K562 (cell line): ENCODE measurements at regions not wholly inside any gene's neighbourhood (a gene's known extent, or its start where the extent isn't known, plus 50 kb on each side); places are given as distances from the start of the nearest gene placed in this dataset.
A peak's percentile ranks its signal among the peaks of the same experiment; 100 is the strongest.

Experiments
- ATAC-seq: fragments of 200-7000 bp; cut with Tn5 transposase; 3 replicates; pipeline ENCODE4 v1.9.1; 2020; ENCODE audit warnings: moderate library complexity
- BruUV-seq: library from RNA; stranded (reverse); fragments of 400-500 nt; replicated peaks from 2 replicates; lab custom pipeline; 2021; lab: Mats Ljungman, UMichigan
- CTCF ChIA-PET: fragments of 300-600 bp; formaldehyde crosslinking; extraction: SDS; loops from one replicate; lab custom pipeline; 2021; ENCODE audit warnings: low intra/inter-chr PET ratio; lab: Yijun Ruan, JAX
- POLR2A ChIA-PET: fragments of 300-600, 350-650 bp; sonication (Branson Sonifier 250); formaldehyde crosslinking; extraction: SDS; loops from one replicate; lab custom pipeline; 2021; ENCODE audit warnings: antibody characterized with exemption, inconsistent platforms; lab: Yijun Ruan, JAX
- DNase-seq, 4 experiments: peaks; one replicate each; pipeline versions ENCODE4 v3.0.0 to v3.0.0-alpha.2; 2011 to 2018; ENCODE audit warnings: low spot score in 3 of 4, mixed read lengths in 3 of 4; ENCODE audit errors: extremely low read depth in 1 of 4
- FAIRE-seq: peaks from 2 replicates; lab custom pipeline; 2011; peaks lifted over from hg19 to GRCh38; lab: Jason Lieb, UNC
- H2AFZ ChIP-seq: 2 replicates; pipeline ENCODE4 v1.6.0; 2011; ENCODE audit warnings: low read depth, low read length, control low read depth, inconsistent platforms
- H3K27ac ChIP-seq: fragments of 200-600 bp; 3 replicates; pipeline ENCODE4 v1.8.0; 2011; ENCODE audit warnings: low read depth, mild to moderate bottlenecking, control low read depth, inconsistent platforms, low read length, moderate library complexity, mixed read lengths; ENCODE audit errors: extremely low read depth
- H3K27me3 ChIP-seq, 2 experiments: fragments of 300-600 bp in 1 of 2; 2 replicates in 1 of 2; 3 replicates in 1 of 2; pipeline versions ENCODE4 v1.6.0 to v1.8.0; 2011; ENCODE audit warnings: inconsistent platforms in 2 of 2, low read length in 2 of 2, mild to moderate bottlenecking in 1 of 2, mixed read lengths in 1 of 2, moderate library complexity in 1 of 2; ENCODE audit not compliant: control insufficient read depth in 2 of 2, insufficient read depth in 2 of 2
- H3K36me3 ChIP-seq: fragments of 300-600 bp; 3 replicates; pipeline ENCODE4 v1.8.0; 2011; ENCODE audit warnings: mild to moderate bottlenecking, low read length, inconsistent platforms; ENCODE audit not compliant: control insufficient read depth, insufficient read depth
- H3K4me1 ChIP-seq, 2 experiments: fragments of 200-600 bp in 1 of 2; replicated peaks in 1 of 2; 2 replicates in 1 of 2; 3 replicates in 1 of 2; pipeline versions ENCODE4 v1.5.1 to v1.8.0; 2011; ENCODE audit warnings: inconsistent platforms in 2 of 2, low read length in 2 of 2, mild to moderate bottlenecking in 1 of 2, mixed read lengths in 1 of 2, moderate library complexity in 1 of 2; ENCODE audit not compliant: control insufficient read depth in 2 of 2, insufficient read depth in 2 of 2
- H3K4me2 ChIP-seq: 2 replicates; pipeline ENCODE4 v1.6.1; 2011; ENCODE audit warnings: low read length, control low read depth, inconsistent platforms, mixed read lengths; ENCODE audit not compliant: insufficient read depth
- H3K4me3 ChIP-seq: fragments of 200-600 bp; sonication (generic), shearing (Covaris generic); 2 replicates; pipeline ENCODE4 v1.5.1; 2016; ENCODE audit warnings: control low read depth, inconsistent platforms
- H3K79me2 ChIP-seq: fragments of 200-600 bp; 3 replicates; pipeline ENCODE4 v1.8.0; 2011; ENCODE audit warnings: low read length, inconsistent platforms; ENCODE audit not compliant: control insufficient read depth, insufficient read depth
- H3K9ac ChIP-seq, 2 experiments: 2 replicates each; pipeline versions ENCODE4 v1.6.0 to v1.6.1; 2011; ENCODE audit warnings: low read depth in 2 of 2, low read length in 2 of 2, control low read depth in 1 of 2, inconsistent platforms in 1 of 2, mild to moderate bottlenecking in 1 of 2, mixed read lengths in 1 of 2; ENCODE audit not compliant: insufficient read depth in 1 of 2
- H3K9me1 ChIP-seq: one replicate; pipeline ENCODE4 v1.6.0; 2011; ENCODE audit warnings: inconsistent platforms, mild to moderate bottlenecking, low read length, moderate library complexity; ENCODE audit not compliant: control insufficient read depth, insufficient read depth
- H3K9me3 ChIP-seq: replicated peaks from 2 replicates; pipeline ENCODE4 v1.5.1; 2011; ENCODE audit warnings: low read depth, low read length, inconsistent platforms; ENCODE audit not compliant: control insufficient read depth, insufficient read depth
- H4K20me1 ChIP-seq: replicated peaks from 2 replicates; pipeline ENCODE4 v1.6.1; 2011; ENCODE audit warnings: low read length, inconsistent platforms, mixed read lengths; ENCODE audit not compliant: control insufficient read depth, insufficient read depth
- DIDO1 ChIP-seq: fragments of 450-650 bp; IDR thresholded peaks from 2 replicates; pipeline ENCODE4 v1.6.1; 2016; ENCODE audit warnings: low read depth, missing biosample characterization, missing genetic modification characterization
- ELF1 ChIP-seq: fragments of 200-800 bp; sonication (Bioruptor generic); IDR thresholded peaks from 2 replicates; pipeline ENCODE4 v1.6.1; 2016; ENCODE audit warnings: missing genetic modification characterization, missing compliant biosample characterization
- ETV1 ChIP-seq: fragments of 450-650 bp; conservative IDR thresholded peaks from 2 replicates; pipeline ENCODE4 v1.6.1; 2016; ENCODE audit warnings: missing genetic modification characterization, control low read depth, low read depth, missing compliant biosample characterization
- ETV6 ChIP-seq, 3 experiments: fragments of 150-350 bp in 1 of 3; sonication (generic) in 1 of 3; formaldehyde crosslinking in 1 of 3; IDR thresholded peaks; 2 replicates each; pipeline versions ENCODE4 v1.6.1 to v1.8.0; 2014 to 2022; ENCODE audit warnings: borderline replicate concordance in 2 of 3, low read depth in 2 of 3, antibody characterized with exemption in 1 of 3, low read length in 1 of 3, mild to moderate bottlenecking in 1 of 3, missing genetic modification reagents in 1 of 3
- FOSL1 ChIP-seq: fragments of 200-800 bp; sonication (Bioruptor generic); conservative IDR thresholded peaks from 2 replicates; pipeline ENCODE4 v1.6.1; 2016; ENCODE audit warnings: missing genetic modification characterization, missing compliant biosample characterization
- FOXK1 ChIP-seq: sonication (generic); formaldehyde crosslinking; IDR thresholded peaks from 2 replicates; pipeline ENCODE4 v1.8.0; 2022; ENCODE audit warnings: missing genetic modification reagents, mild to moderate bottlenecking, borderline replicate concordance
- KLF6 ChIP-seq: fragments of 250-450 bp; sonication (Bioruptor Pico); IDR thresholded peaks from 2 replicates; pipeline ENCODE4 v1.4.0; 2020; ENCODE audit warnings: mild to moderate bottlenecking, moderate library complexity, borderline replicate concordance
- MAX ChIP-seq: sonication (generic); formaldehyde crosslinking; IDR thresholded peaks from 2 replicates; pipeline ENCODE4 v1.9.0; 2022; ENCODE audit warnings: mild to moderate bottlenecking, missing genetic modification reagents
- NCOA1 ChIP-seq: fragments of 450-650 bp; IDR thresholded peaks from 2 replicates; pipeline ENCODE4 v1.6.1; 2016; ENCODE audit warnings: low read depth
- NR2C2 ChIP-seq, 2 experiments: fragments of 200-800 bp in 1 of 2; sonication (Bioruptor generic) in 1 of 2; sonication (generic) in 1 of 2; formaldehyde crosslinking in 1 of 2; IDR thresholded peaks; 2 replicates each; pipeline versions ENCODE4 v1.6.1 to v1.8.0; 2016 to 2022; ENCODE audit warnings: mild to moderate bottlenecking in 1 of 2, missing compliant biosample characterization in 1 of 2, missing genetic modification characterization in 1 of 2, missing genetic modification reagents in 1 of 2
- OTX1 ChIP-seq: fragments of 450-650 bp; formaldehyde crosslinking; IDR thresholded peaks from 2 replicates; pipeline ENCODE4 v1.4.0; 2022; ENCODE audit warnings: mild to moderate bottlenecking
- PHTF2 ChIP-seq: fragments of 250-450 bp; sonication (Bioruptor Pico); IDR thresholded peaks from 2 replicates; pipeline ENCODE4 v1.5.0; 2021; ENCODE audit warnings: mild to moderate bottlenecking
- ZBTB8A ChIP-seq: fragments of 450-650 bp; IDR thresholded peaks from 2 replicates; pipeline ENCODE4 v1.6.1; 2018; ENCODE audit warnings: mild to moderate bottlenecking, moderate library complexity; ENCODE audit not compliant: partially characterized antibody
- ZNF3 ChIP-seq: fragments of 250-450 bp; sonication (Bioruptor Pico); IDR thresholded peaks from 2 replicates; pipeline ENCODE4 v1.5.0; 2021; ENCODE audit warnings: mild to moderate bottlenecking, moderate library complexity
- ZNF324 ChIP-seq: fragments of 250-450 bp; sonication (Bioruptor Pico); IDR thresholded peaks from 2 replicates; pipeline ENCODE4 v1.4.0; 2020; ENCODE audit warnings: mild to moderate bottlenecking
- ZNF551 ChIP-seq: fragments of 250-450 bp; sonication (Bioruptor Pico); IDR thresholded peaks from 2 replicates; pipeline ENCODE4 v1.5.0; 2021; ENCODE audit warnings: mild to moderate bottlenecking, moderate library complexity
- ZNF583 ChIP-seq: fragments of 250-450 bp; sonication (Bioruptor Pico); IDR thresholded peaks from 2 replicates; pipeline ENCODE4 v1.4.0; 2020
- ZNF655 ChIP-seq: fragments of 250-450 bp; sonication (Bioruptor Pico); IDR thresholded peaks from 2 replicates; pipeline ENCODE4 v1.5.0; 2021
- ZZZ3 ChIP-seq: fragments of 450-650 bp; IDR thresholded peaks from 2 replicates; pipeline ENCODE4 v1.6.1; 2016; ENCODE audit warnings: antibody characterized with exemption, mild to moderate bottlenecking, moderate library complexity
- WGBS: fragments of 100-300 bp; shearing (Covaris generic); methylation state at CpG from one replicate; pipeline ENCODE4 v1.1.6; 2016; ENCODE audit warnings: low coverage, mixed read lengths; ENCODE audit not compliant: insufficient coverage; ENCODE audit errors: missing lambda C conversion rate; 5-methylcytosine and 5-hydroxymethylcytosine counted together
- in situ Hi-C: fragments of 300-500 bp; cut with MboI; formaldehyde crosslinking; loops from 4 replicates; pipeline ENCODE4 v1.15.0; 2018; ENCODE audit warnings: inconsistent platforms, mixed read lengths
- intact Hi-C: fragments of 100-400 bp; cut with micrococcal nuclease; formaldehyde crosslinking; loops from 2 replicates; pipeline ENCODE4 v1.14.2; 2022
- TF ChIP-seq, protein P1 (sequence below): fragments of 450-650 bp; formaldehyde crosslinking; conservative IDR thresholded peaks from 2 replicates; pipeline ENCODE4 v1.4.0; 2022; ENCODE audit warnings: mild to moderate bottlenecking, missing genetic modification characterization

- DNase-seq, result no peak
- H3K27me3 ChIP-seq, result no peaks in the 10 kb centered on the region
- no peaks in the 10 kb centered on the region for H4K20me1 ChIP-seq
- intact Hi-C loops (no loop called here), in situ Hi-C loops (no loop called here)
- H3K36me3 ChIP-seq, result no peaks in the 10 kb centered on the region
- H3K4me1 ChIP-seq, result no peaks in the 10 kb centered on the region
- BruUV-seq, result no TSS peak
- FAIRE-seq, result peak; percentile 56
- no peak overlapping the region for H3K4me2 ChIP-seq
- H3K9ac ChIP-seq, result no peak overlapping the region
- no peak overlapping the region for H3K27ac ChIP-seq
- H2AFZ ChIP-seq, result peak overlapping the region; percentile 35
- no peaks in the 10 kb centered on the region for H3K79me2 ChIP-seq
- WGBS, result 63% methylated on average over 4 of the region's 4 CpGs
- CTCF ChIA-PET, result no interaction called here
- POLR2A ChIA-PET, result no interaction called here
- H3K9me3 ChIP-seq, result no peaks in the 10 kb centered on the region
- no peak overlapping the region for H3K4me3 ChIP-seq
- peak; percentile 53; the same call in 2 of the 3 replicates for ATAC-seq
- no peaks in the 10 kb centered on the region for H3K9me1 ChIP-seq
- no peak for TF ChIP-seq KLF6 (CRISPR knock-in tag)
- no peak for TF ChIP-seq ZNF655
- no peak for TF ChIP-seq ZNF551 (CRISPR knock-in tag)
- TF ChIP-seq DIDO1, result no peak
- TF ChIP-seq NCOA1, result no peak
- no peak for TF ChIP-seq ETV6 (IDR thresholded peaks at IDR 0.05; ENCODE audit: borderline replicate concordance in 1 of 2, low read depth in 2 of 2, low read length in 1 of 2)
- TF ChIP-seq ETV6 (CRISPR knock-in tag; IDR thresholded peaks at IDR 0.05; ENCODE audit: borderline replicate concordance), result no peak
- no peak for TF ChIP-seq ZNF583
- TF ChIP-seq ZNF3 (CRISPR knock-in tag), result peak; percentile 77
- TF ChIP-seq OTX1 (CRISPR knock-in tag), result no peak
- no peak for TF ChIP-seq MAX (CRISPR knock-in tag)
- TF ChIP-seq FOSL1 (tag), result 0 out of 2 replicates have a peak, but pooled peaks have one; percentile 9
- peak; percentile 43; the same call in 1 of the 2 replicates for TF ChIP-seq ELF1 (tag)
- TF ChIP-seq NR2C2 (CRISPR knock-in tag; IDR thresholded peaks at IDR 0.05), result no peak
- peak; percentile 65 for TF ChIP-seq NR2C2 (tag; IDR thresholded peaks at IDR 0.05)
- no peak for TF ChIP-seq PHTF2
- no peak for TF ChIP-seq ZNF324 (CRISPR knock-in tag)
- no peak for TF ChIP-seq ZBTB8A
- no peak for TF ChIP-seq FOXK1 (CRISPR knock-in tag)
- TF ChIP-seq ETV1, result 0 out of 2 replicates have a peak, but pooled peaks have one; percentile 22
- TF ChIP-seq, protein P1, sequence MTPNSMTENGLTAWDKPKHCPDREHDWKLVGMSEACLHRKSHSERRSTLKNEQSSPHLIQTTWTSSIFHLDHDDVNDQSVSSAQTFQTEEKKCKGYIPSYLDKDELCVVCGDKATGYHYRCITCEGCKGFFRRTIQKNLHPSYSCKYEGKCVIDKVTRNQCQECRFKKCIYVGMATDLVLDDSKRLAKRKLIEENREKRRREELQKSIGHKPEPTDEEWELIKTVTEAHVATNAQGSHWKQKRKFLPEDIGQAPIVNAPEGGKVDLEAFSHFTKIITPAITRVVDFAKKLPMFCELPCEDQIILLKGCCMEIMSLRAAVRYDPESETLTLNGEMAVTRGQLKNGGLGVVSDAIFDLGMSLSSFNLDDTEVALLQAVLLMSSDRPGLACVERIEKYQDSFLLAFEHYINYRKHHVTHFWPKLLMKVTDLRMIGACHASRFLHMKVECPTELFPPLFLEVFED, result no peak
- TF ChIP-seq ZZZ3, result no peak
Measured at GRCh38 chr2:12587729-12588522, 128.8 kb upstream of the TRIB2 start.
